Gastrocnemius medialis (tissue), 4 donors: ENCODE measurements at regions not wholly inside any gene's neighbourhood (a gene's known extent, or its start where the extent isn't known, plus 50 kb on each side); places are given as distances from the start of the nearest gene placed in this dataset.

Source experiments
- ATAC-seq, 2 donors: fragments of 150-250 bp; one replicate each; pipeline ENCODE4 v1.9.1; 2016
- DNase-seq, 2 donors: peaks; one replicate each; pipeline ENCODE4 v3.0.0-alpha.2; 2019
- H3K27ac ChIP-seq, 4 donors: fragments of 200-600 bp; sonication (generic); 1 replicate in 1 of 4; 2 replicates in 3 of 4; pipeline ENCODE4 v1.5.1; 2016 to 2018; ENCODE audit warnings: mild to moderate bottlenecking in 2 of 4, moderate library complexity in 1 of 4
- H3K27me3 ChIP-seq, 3 donors: fragments of 200-600 bp; sonication (generic) in 2 of 3; 1 replicate in 1 of 3; 2 replicates in 2 of 3; pipeline versions ENCODE4 v1.5.1 to v1.6.0; 2016 to 2019; ENCODE audit warnings: mild to moderate bottlenecking in 1 of 3, moderate library complexity in 1 of 3
- H3K36me3 ChIP-seq, 2 donors: fragments of 200-600 bp; sonication (generic) in 1 of 2; one replicate each; pipeline ENCODE4 v1.5.1; 2017 to 2018
- H3K4me1 ChIP-seq, 2 donors: fragments of 200-600 bp; sonication (generic) in 1 of 2; one replicate each; pipeline ENCODE4 v1.5.1; 2016 to 2017; ENCODE audit warnings: mild to moderate bottlenecking in 2 of 2
- H3K4me3 ChIP-seq, 4 donors: fragments of 200-600 bp; sonication (generic) in 3 of 4; 1 replicate in 1 of 4; 2 replicates in 3 of 4; pipeline ENCODE4 v1.5.1; 2016 to 2019; ENCODE audit warnings: mild to moderate bottlenecking in 2 of 4
- H3K9me3 ChIP-seq, 3 donors: fragments of 200-600 bp; sonication (generic) in 2 of 3; 1 replicate in 1 of 3; 2 replicates in 2 of 3; pipeline ENCODE4 v1.5.1; 2016 to 2019
- CTCF ChIP-seq, 5 experiments: fragments of 450-650 bp in 3 of 5; fragments of 200-600 bp in 2 of 5; sonication (generic) in 2 of 5; IDR thresholded peaks in 4 of 5; conservative IDR thresholded peaks in 1 of 5; 1 replicate in 4 of 5; 2 replicates in 1 of 5; pipeline ENCODE4 v1.5.1; 2016 to 2019; ENCODE audit warnings: antibody characterized with exemption in 5 of 5, mild to moderate bottlenecking in 3 of 5, moderate library complexity in 3 of 5
- POLR2A ChIP-seq, 2 donors: fragments of 450-650 bp; IDR thresholded peaks; one replicate each; pipeline ENCODE4 v1.6.1; 2017; ENCODE audit warnings: antibody characterized with exemption in 2 of 2, mild to moderate bottlenecking in 2 of 2, moderate library complexity in 2 of 2
- in situ Hi-C, 4 donors: fragments of 200-750 bp; cut with MboI; loops; one replicate each; pipeline versions ENCODE4 v1.15.0 to v1.8.0; 2017; ENCODE audit warnings: low sequenced_read_pairs in 4 of 4
- intact Hi-C: fragments of 100-400 bp; cut with DNase I; formaldehyde crosslinking; loops from one replicate; pipeline ENCODE4 v1.15.1; 2023; ENCODE audit warnings: low total_unique reads

DNA sequence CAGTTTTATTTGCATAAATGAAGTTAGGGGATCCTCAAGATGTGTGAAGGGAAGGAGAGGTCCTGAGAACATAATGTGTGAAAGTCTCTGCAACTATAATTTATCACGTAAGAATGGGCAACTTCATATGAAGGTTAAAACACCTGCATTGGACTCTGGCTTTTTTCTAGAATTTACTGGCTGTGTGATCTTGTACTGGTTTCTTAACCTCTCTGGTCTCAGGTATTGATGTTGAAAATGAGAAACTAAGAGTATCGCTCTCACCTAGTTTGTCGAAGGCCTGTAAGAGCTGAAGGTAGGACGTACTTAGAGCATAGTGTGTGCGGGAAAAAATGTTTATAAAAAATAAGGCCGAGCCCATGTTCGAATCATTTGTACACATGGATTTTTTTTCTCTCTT, 280.5 kb downstream of the ICE1 start:
- TF ChIP-seq POLR2A (IDR thresholded peaks at IDR 0.05) (no peak), CTCF (IDR thresholded peaks at IDR 0.05 in 4 of 5, conservative IDR thresholded peaks at IDR 0.05 in 1 of 5) (no peak)
- in situ Hi-C loops = no loop called here

GRCh38 chr5:5700549-5700948, 278.1 kb downstream of the ICE1 start:
- H3K27ac ChIP-seq = no peak overlapping the region
- peaks cover 0 to 4% (median 0%) of the 10 kb centered on the region in 3 donors for H3K9me3 ChIP-seq
- H3K4me3 ChIP-seq = no peak overlapping the region
- H3K4me1 ChIP-seq = peaks cover 0 to 4% of the 10 kb centered on the region in 2 donors
- DNase-seq (no peak), ATAC-seq (no peak)
- H3K36me3 ChIP-seq = no peaks in the 10 kb centered on the region
- in situ Hi-C loops (no loop called here), intact Hi-C loops (no loop called here)
- H3K27me3 ChIP-seq = no peaks in the 10 kb centered on the region
- no peak for TF ChIP-seq CTCF (IDR thresholded peaks at IDR 0.05 in 4 of 5, conservative IDR thresholded peaks at IDR 0.05 in 1 of 5)
- TF ChIP-seq POLR2A (IDR thresholded peaks at IDR 0.05) = no peak

More for the DNA sequence above, 280.5 kb downstream of the ICE1 start:
- Histone ChIP-seq H3K4me1 (peaks cover 0 to 4% of the 10 kb centered on the region in 2 donors), H3K9me3 (no peaks in the 10 kb centered on the region), H3K27ac (no peak overlapping the region), H3K36me3 (no peaks in the 10 kb centered on the region), H3K4me3 (no peak overlapping the region), H3K27me3 (no peaks in the 10 kb centered on the region)
- intact Hi-C loops = no loop called here
- DNase-seq = no peak
- ATAC-seq = no peak

GRCh38 chr5:5699062-5699461, 276.6 kb downstream of the ICE1 start:
- in situ Hi-C loops (no loop called here), intact Hi-C loops (no loop called here)
- Histone ChIP-seq H3K4me3 (no peak overlapping the region), H3K4me1 (no peaks in the 10 kb centered on the region), H3K27ac (no peak overlapping the region), H3K36me3 (no peaks in the 10 kb centered on the region), H3K27me3 (no peaks in the 10 kb centered on the region), H3K9me3 (peaks cover 0 to 6% (median 0%) of the 10 kb centered on the region in 3 donors)
- no peak for DNase-seq
- TF ChIP-seq CTCF (IDR thresholded peaks at IDR 0.05 in 4 of 5, conservative IDR thresholded peaks at IDR 0.05 in 1 of 5) = peak in 1 of 5 experiments; percentile 11
- no peak for TF ChIP-seq POLR2A (IDR thresholded peaks at IDR 0.05)
- no peak for ATAC-seq

- no peak for ATAC-seq
- TF ChIP-seq CTCF (IDR thresholded peaks at IDR 0.05 in 4 of 5, conservative IDR thresholded peaks at IDR 0.05 in 1 of 5) (no peak), POLR2A (IDR thresholded peaks at IDR 0.05) (no peak)
- intact Hi-C loops = no loop called here
Observed at GRCh38 chr5:5695266-5695665, 272.8 kb downstream of the ICE1 start.

DNA sequence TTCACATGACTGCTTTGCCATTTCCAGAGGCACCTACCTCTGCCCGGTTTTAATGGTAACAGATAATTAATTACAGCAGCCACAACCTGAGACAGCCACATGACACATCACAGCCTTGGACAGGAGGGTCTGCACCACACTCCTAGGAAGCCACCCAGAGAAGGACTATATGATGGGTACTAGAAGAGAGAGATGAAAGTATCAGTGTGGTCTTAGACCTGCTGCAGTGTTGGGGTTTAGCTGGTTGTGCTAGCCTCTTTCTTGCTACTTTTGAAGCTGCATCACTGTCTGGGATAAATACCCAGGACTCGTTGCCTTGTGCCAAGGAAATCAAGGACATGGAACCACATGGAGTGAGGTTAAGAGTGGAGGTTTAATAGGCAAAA, 266.4 kb downstream of the ICE1 start:
- Histone ChIP-seq H3K4me3 (no peak overlapping the region), H3K27me3 (no peaks in the 10 kb centered on the region), H3K27ac (no peak overlapping the region), H3K4me1 (peaks cover 26 to 37% of the 10 kb centered on the region in 2 donors), H3K9me3 (no peaks in the 10 kb centered on the region), H3K36me3 (no peaks in the 10 kb centered on the region)
- intact Hi-C loops (no loop called here), in situ Hi-C loops (no loop called here)
- no peak for DNase-seq
- TF ChIP-seq POLR2A (IDR thresholded peaks at IDR 0.05) (no peak), CTCF (IDR thresholded peaks at IDR 0.05 in 4 of 5, conservative IDR thresholded peaks at IDR 0.05 in 1 of 5) (no peak)
- ATAC-seq = no peak

More at GRCh38 chr5:5695266-5695665, 272.8 kb downstream of the ICE1 start:
- Histone ChIP-seq H3K4me1 (no peaks in the 10 kb centered on the region), H3K9me3 (peaks cover 0 to 6% (median 0%) of the 10 kb centered on the region in 3 donors), H3K27me3 (no peaks in the 10 kb centered on the region), H3K36me3 (no peaks in the 10 kb centered on the region), H3K4me3 (no peak overlapping the region), H3K27ac (no peak overlapping the region)
- no peak for DNase-seq
- in situ Hi-C loops = no loop called here
